Type B pancreatic cell (in vitro differentiated cells): ENCODE measurements at regions not wholly inside any gene's neighbourhood (a gene's known extent, or its start where the extent isn't known, plus 50 kb on each side); places are given as distances from the start of the nearest gene placed in this dataset.

Experiments used
- DNase-seq: peaks from one replicate; pipeline ENCODE4 v3.0.0; 2021; ENCODE audit warnings: mixed read lengths; ENCODE audit not compliant: unreplicated experiment; ENCODE audit errors: extremely low spot score
- H3K27ac Mint-ChIP-seq: 2 replicates; pipeline ENCODE4 v1.8.0; 2021; ENCODE audit warnings: mild to moderate bottlenecking, mixed read lengths
- H3K27me3 Mint-ChIP-seq: 2 replicates; pipeline ENCODE4 v1.8.0; 2021; ENCODE audit warnings: mixed read lengths
- H3K36me3 Mint-ChIP-seq: 2 replicates; pipeline ENCODE4 v1.8.0; 2021; ENCODE audit warnings: mixed read lengths
- H3K4me1 Mint-ChIP-seq: one replicate; pipeline ENCODE4 v1.8.0; 2021; ENCODE audit warnings: mixed read lengths; ENCODE audit not compliant: unreplicated experiment
- H3K4me3 Mint-ChIP-seq: 2 replicates; pipeline ENCODE4 v1.8.0; 2021; ENCODE audit warnings: mild to moderate bottlenecking, mixed read lengths
- H3K9me3 Mint-ChIP-seq: 2 replicates; pipeline ENCODE4 v1.8.0; 2021; ENCODE audit warnings: mixed read lengths
- TF ChIP-seq, protein P1 (sequence below): fragments of 200-600 bp; sonication (generic); conservative IDR thresholded peaks from 2 replicates; pipeline ENCODE4 v1.5.0; 2021; ENCODE audit warnings: antibody characterized with exemption, mild to moderate bottlenecking

DNA sequence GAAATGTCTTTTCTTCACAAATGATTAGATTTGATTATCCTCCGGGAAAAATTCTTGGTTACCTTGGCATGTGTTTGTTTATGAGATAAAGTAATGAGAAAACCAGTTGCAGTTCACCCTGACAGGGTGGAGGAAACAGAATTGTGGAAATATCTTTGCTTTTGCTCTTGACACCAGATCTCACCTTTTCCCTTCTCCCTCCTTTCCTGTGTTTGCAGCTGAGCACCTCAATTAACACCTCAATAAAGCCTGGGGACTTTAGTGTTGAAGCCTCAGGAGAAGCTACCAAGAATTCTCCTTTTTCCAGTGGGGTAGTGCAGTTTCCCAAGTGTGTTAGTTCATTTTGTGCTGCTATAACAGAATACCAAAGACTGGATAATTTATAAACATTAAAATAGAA, 350.8 kb upstream of the IGFBP7 start:
- H3K4me3 Mint-ChIP-seq, result no peak overlapping the region
- peaks cover 4% of the 10 kb centered on the region for H3K9me3 Mint-ChIP-seq
- H3K4me1 Mint-ChIP-seq, result no peaks in the 10 kb centered on the region
- H3K36me3 Mint-ChIP-seq, result no peaks in the 10 kb centered on the region
- H3K27me3 Mint-ChIP-seq, result no peaks in the 10 kb centered on the region
- TF ChIP-seq, protein P1, sequence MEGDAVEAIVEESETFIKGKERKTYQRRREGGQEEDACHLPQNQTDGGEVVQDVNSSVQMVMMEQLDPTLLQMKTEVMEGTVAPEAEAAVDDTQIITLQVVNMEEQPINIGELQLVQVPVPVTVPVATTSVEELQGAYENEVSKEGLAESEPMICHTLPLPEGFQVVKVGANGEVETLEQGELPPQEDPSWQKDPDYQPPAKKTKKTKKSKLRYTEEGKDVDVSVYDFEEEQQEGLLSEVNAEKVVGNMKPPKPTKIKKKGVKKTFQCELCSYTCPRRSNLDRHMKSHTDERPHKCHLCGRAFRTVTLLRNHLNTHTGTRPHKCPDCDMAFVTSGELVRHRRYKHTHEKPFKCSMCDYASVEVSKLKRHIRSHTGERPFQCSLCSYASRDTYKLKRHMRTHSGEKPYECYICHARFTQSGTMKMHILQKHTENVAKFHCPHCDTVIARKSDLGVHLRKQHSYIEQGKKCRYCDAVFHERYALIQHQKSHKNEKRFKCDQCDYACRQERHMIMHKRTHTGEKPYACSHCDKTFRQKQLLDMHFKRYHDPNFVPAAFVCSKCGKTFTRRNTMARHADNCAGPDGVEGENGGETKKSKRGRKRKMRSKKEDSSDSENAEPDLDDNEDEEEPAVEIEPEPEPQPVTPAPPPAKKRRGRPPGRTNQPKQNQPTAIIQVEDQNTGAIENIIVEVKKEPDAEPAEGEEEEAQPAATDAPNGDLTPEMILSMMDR, result no peak
- DNase-seq, result no peak
- no peak overlapping the region for H3K27ac Mint-ChIP-seq

DNA sequence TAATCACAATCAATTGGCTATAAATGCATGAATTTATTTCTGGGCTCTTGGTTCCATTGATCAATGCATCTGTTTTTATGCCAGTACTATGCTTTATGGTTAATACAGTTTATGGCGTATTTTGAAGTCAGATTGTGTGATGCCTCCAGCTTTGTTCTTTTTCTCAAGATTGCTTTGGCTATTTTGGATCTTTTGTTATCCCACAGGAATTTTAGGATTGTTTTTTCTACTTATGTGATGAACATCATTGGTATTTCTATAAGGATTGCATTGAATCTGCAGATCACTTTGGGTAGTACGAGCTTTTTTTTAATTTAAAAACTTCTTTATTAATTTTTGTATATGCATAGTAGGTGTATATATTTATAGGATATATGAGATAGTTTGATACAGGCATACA, 338.7 kb upstream of the IGFBP7 start:
- H3K9me3 Mint-ChIP-seq, result no peaks in the 10 kb centered on the region
- H3K36me3 Mint-ChIP-seq, result no peaks in the 10 kb centered on the region
- H3K27me3 Mint-ChIP-seq, result no peaks in the 10 kb centered on the region
- H3K4me3 Mint-ChIP-seq, result no peak overlapping the region
- DNase-seq, result no peak
- peaks cover 10% of the 10 kb centered on the region for H3K4me1 Mint-ChIP-seq
- TF ChIP-seq, protein P1, result no peak
- no peak overlapping the region for H3K27ac Mint-ChIP-seq

DNA sequence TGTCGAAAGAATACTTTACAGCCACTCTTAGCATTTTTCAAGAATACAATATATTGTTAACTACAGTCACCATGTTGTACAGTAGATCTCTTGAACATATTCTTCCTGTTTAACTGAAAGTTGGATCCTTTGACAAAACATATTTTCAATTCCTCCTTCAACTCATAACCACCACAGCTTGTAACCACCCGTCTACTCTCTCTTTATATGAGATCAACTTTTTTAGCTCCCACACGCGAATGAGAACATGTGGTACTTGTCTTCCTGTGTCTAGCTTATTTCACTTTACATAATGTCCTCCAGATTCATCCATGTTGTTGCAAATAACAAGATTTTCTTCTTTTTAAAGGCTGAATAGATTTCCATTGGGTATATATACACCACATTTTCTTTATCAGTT, 338.3 kb upstream of the IGFBP7 start:
- Mint-ChIP-seq H3K4me3 (no peak overlapping the region), H3K9me3 (no peaks in the 10 kb centered on the region), H3K27ac (no peak overlapping the region), H3K36me3 (no peaks in the 10 kb centered on the region), H3K4me1 (peaks cover 14% of the 10 kb centered on the region), H3K27me3 (no peaks in the 10 kb centered on the region)
- DNase-seq, result no peak
- TF ChIP-seq, protein P1, result no peak

DNA sequence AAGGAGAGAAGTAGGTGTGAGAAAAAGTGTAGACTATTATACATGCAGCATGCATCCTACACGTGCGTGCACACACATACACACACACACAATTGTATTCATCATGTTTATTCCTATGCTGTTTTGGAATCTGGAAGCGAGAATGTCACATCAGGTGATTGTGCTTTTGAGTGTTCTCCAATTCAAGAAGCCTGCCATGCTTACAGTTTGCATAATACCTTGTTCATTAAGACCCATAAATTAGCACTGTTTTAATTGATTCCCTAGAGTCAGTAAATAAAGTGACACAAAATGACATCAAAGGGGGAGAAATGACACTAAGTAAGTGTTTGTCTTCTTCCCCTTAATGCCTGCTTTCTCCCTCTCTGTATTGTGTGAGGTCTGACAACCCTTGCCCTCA, 336.1 kb upstream of the IGFBP7 start:
- no peak overlapping the region for H3K4me3 Mint-ChIP-seq
- H3K36me3 Mint-ChIP-seq, result no peaks in the 10 kb centered on the region
- peaks cover 22% of the 10 kb centered on the region for H3K4me1 Mint-ChIP-seq
- DNase-seq, result no peak
- TF ChIP-seq, protein P1, result no peak
- H3K27ac Mint-ChIP-seq, result no peak overlapping the region
- no peaks in the 10 kb centered on the region for H3K27me3 Mint-ChIP-seq
- H3K9me3 Mint-ChIP-seq, result no peaks in the 10 kb centered on the region

DNA sequence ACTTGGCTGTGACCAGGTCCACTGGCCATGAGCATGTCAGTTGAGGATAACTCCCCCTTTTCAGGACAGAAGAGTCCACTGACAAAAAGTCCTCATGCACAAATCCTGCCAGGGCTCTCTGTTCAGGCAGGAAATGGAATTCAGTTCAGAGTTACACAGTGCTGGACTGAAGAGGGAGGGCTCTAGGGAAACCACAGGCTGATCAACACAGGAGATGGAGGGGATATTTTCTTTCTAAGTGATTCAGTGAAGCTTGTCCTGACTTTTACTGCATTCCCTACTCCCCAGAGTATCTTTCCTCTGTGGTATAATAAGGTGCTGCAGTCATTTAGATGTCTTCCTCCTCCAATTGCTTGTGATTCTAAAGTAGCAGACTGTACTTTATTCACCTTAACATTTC, 335.5 kb upstream of the IGFBP7 start:
- Mint-ChIP-seq H3K36me3 (no peaks in the 10 kb centered on the region), H3K27me3 (no peaks in the 10 kb centered on the region), H3K4me1 (peaks cover 22% of the 10 kb centered on the region), H3K9me3 (no peaks in the 10 kb centered on the region), H3K27ac (no peak overlapping the region), H3K4me3 (no peak overlapping the region)
- DNase-seq, result no peak
- TF ChIP-seq, protein P1, result no peak

DNA sequence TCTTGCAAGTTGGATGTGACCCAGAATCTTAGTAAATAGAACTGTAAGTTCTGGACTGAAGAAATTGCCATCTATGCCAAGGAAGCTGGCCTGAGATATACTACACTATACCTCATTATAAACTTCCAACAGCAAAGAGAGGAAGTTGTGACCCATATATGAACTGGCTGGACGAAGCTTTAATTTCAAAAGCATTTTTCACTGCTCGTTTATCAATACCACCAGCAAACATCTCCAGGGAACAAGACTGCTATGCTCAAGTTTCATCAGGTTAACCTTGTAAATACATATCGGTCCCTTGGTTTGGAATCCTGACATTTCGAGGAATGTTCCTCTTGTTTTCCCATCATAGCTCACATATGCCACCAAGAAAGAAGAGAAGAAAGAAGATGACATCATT, 334.5 kb upstream of the IGFBP7 start:
- DNase-seq, result no peak
- Mint-ChIP-seq H3K27ac (no peak overlapping the region), H3K4me3 (no peak overlapping the region), H3K36me3 (no peaks in the 10 kb centered on the region), H3K4me1 (peaks cover 22% of the 10 kb centered on the region), H3K27me3 (no peaks in the 10 kb centered on the region), H3K9me3 (no peaks in the 10 kb centered on the region)
- TF ChIP-seq, protein P1, result no peak
